A549 (cell line): ENCODE measurements at regions not wholly inside any gene's neighbourhood (a gene's known extent, or its start where the extent isn't known, plus 50 kb on each side); places are given as distances from the start of the nearest gene placed in this dataset.

Source experiments
- ATAC-seq, 2 experiments: fragments of 200-7000 bp in 1 of 2; fragments of >200 bp in 1 of 2; cut with Nextera tagmentation in 1 of 2; cut with Tn5 transposase in 1 of 2; 3 replicates each; pipeline versions ENCODE4 v1.8.0 to v1.9.1; 2018 to 2020; ENCODE audit warnings: mild to moderate bottlenecking in 1 of 2, moderate library complexity in 1 of 2
- CTCF ChIA-PET: fragments of 300-600 bp; sonication (Branson Sonifier 250); formaldehyde crosslinking; extraction: SDS; loops from one replicate; lab custom pipeline; 2021; ENCODE audit warnings: antibody characterized with exemption, inconsistent platforms; lab: Yijun Ruan, JAX
- POLR2A ChIA-PET: fragments of 350-600 bp; formaldehyde crosslinking; extraction: SDS; loops from one replicate; lab custom pipeline; 2021; ENCODE audit warnings: antibody characterized with exemption, inconsistent platforms; lab: Yijun Ruan, JAX
- DNase-seq, 2 experiments: peaks; one replicate each; pipeline versions ENCODE4 v3.0.0 to v3.0.0-alpha.2; 2011 to 2016; ENCODE audit warnings: low read depth in 1 of 2, low spot score in 1 of 2
- FAIRE-seq: peaks from 2 replicates; lab custom pipeline; 2011; peaks lifted over from hg19 to GRCh38; lab: Jason Lieb, UNC
- H3K27ac ChIP-seq, 2 experiments: fragments of >200 bp; sonication (Bioruptor Twin); formaldehyde crosslinking; 3 replicates each; pipeline ENCODE4 v1.5.1; 2016 to 2017
- H3K4me1 ChIP-seq: fragments of >200 bp; sonication (Bioruptor Twin); formaldehyde crosslinking; 3 replicates; pipeline ENCODE4 v1.6.1; 2016
- H3K4me2 ChIP-seq: fragments of >200 bp; sonication (Bioruptor Twin); formaldehyde crosslinking; 3 replicates; pipeline ENCODE4 v1.6.1; 2016
- H3K4me3 ChIP-seq: fragments of >200 bp; sonication (Bioruptor Twin); formaldehyde crosslinking; 3 replicates; pipeline ENCODE4 v1.5.1; 2016
- H3K9me3 ChIP-seq: fragments of >200 bp; sonication (Bioruptor Twin); formaldehyde crosslinking; 3 replicates; pipeline ENCODE4 v1.6.1; 2016
- BHLHE40 ChIP-seq: IDR thresholded peaks from 2 replicates; pipeline ENCODE4 v1.6.1; 2012; ENCODE audit warnings: low read depth, low read length, inconsistent platforms
- CBX2 ChIP-seq: fragments of 200-600 bp; sonication (generic); IDR thresholded peaks from 2 replicates; pipeline ENCODE4 v1.6.1; 2016; ENCODE audit warnings: low read depth, mild to moderate bottlenecking, borderline replicate concordance
- CTCF ChIP-seq: fragments of >200 bp; sonication (Bioruptor Twin); formaldehyde crosslinking; IDR thresholded peaks from 3 replicates; pipeline ENCODE4 v1.5.1; 2016
- EHF ChIP-seq: fragments of 250-450 bp; sonication (Bioruptor Pico); IDR thresholded peaks from 2 replicates; pipeline ENCODE4 v1.5.0; 2020; ENCODE audit warnings: mild to moderate bottlenecking
- EP300 ChIP-seq, 2 experiments: fragments of >200 bp; sonication (Bioruptor Twin); formaldehyde crosslinking; IDR thresholded peaks; 2 replicates in 1 of 2; 3 replicates in 1 of 2; pipeline ENCODE4 v1.6.1; 2016 to 2017
- ESRRA ChIP-seq: fragments of 150-350 bp; IDR thresholded peaks from 2 replicates; pipeline ENCODE4 v1.6.1; 2014; ENCODE audit warnings: mild to moderate bottlenecking, low read length, borderline replicate concordance
- FOSB ChIP-seq: fragments of 250-450 bp; sonication (Bioruptor Pico); IDR thresholded peaks from 2 replicates; pipeline ENCODE4 v1.5.0; 2020; ENCODE audit warnings: mild to moderate bottlenecking, moderate library complexity
- FOSL2 ChIP-seq, 2 experiments: fragments of 450-650 bp in 1 of 2; fragments of >200 bp in 1 of 2; sonication (Bioruptor Twin) in 1 of 2; formaldehyde crosslinking; IDR thresholded peaks; 2 replicates each; pipeline versions ENCODE4 v1.5.0 to v1.6.1; 2016 to 2020; ENCODE audit warnings: mild to moderate bottlenecking in 1 of 2, moderate library complexity in 1 of 2
- HEYL ChIP-seq: fragments of 250-450 bp; sonication (Bioruptor Pico); IDR thresholded peaks from 2 replicates; pipeline ENCODE4 v1.8.0; 2021; ENCODE audit warnings: mild to moderate bottlenecking, moderate library complexity
- HMGXB4 ChIP-seq: fragments of 250-450 bp; sonication (Bioruptor Pico); IDR thresholded peaks from 2 replicates; pipeline ENCODE4 v1.5.0; 2021; ENCODE audit warnings: mild to moderate bottlenecking, moderate library complexity, borderline replicate concordance
- MAFK ChIP-seq: fragments of 450-650 bp; IDR thresholded peaks from 2 replicates; pipeline ENCODE4 v1.6.1; 2014; ENCODE audit not compliant: partially characterized antibody
- MAX ChIP-seq: IDR thresholded peaks from 2 replicates; pipeline ENCODE4 v1.6.1; 2012
- MYC ChIP-seq: IDR thresholded peaks from 2 replicates; pipeline ENCODE4 v1.6.1; 2012; ENCODE audit warnings: mild to moderate bottlenecking, inconsistent platforms, low read length, improper control_type of control experiment, borderline replicate concordance
- NFE2L2 ChIP-seq: fragments of 150-350 bp; conservative IDR thresholded peaks from 2 replicates; pipeline ENCODE4 v1.6.1; 2014; ENCODE audit warnings: low read length
- NPAS2 ChIP-seq: fragments of 250-450 bp; sonication (Bioruptor Pico); IDR thresholded peaks from 2 replicates; pipeline ENCODE4 v1.8.0; 2022; ENCODE audit warnings: mild to moderate bottlenecking, moderate library complexity, borderline replicate concordance
- NR3C1 ChIP-seq: fragments of >200 bp; sonication (Bioruptor Twin); formaldehyde crosslinking; IDR thresholded peaks from 3 replicates; pipeline ENCODE4 v1.6.1; 2017
- PHF8 ChIP-seq: fragments of 200-600 bp; sonication (generic); IDR thresholded peaks from 2 replicates; pipeline ENCODE4 v1.6.1; 2016; ENCODE audit warnings: low read depth, mild to moderate bottlenecking, antibody characterized with exemption, moderate library complexity, borderline replicate concordance
- POLR2A ChIP-seq: IDR thresholded peaks from 2 replicates; pipeline ENCODE4 v1.6.1; 2012; ENCODE audit warnings: mild to moderate bottlenecking, low read length
- POLR2AphosphoS2 ChIP-seq: conservative IDR thresholded peaks from 2 replicates; pipeline ENCODE4 v1.6.1; 2012; ENCODE audit warnings: low read length, improper control_type of control experiment, inconsistent platforms
- RAD21 ChIP-seq, 2 experiments: fragments of >200 bp in 1 of 2; sonication (Bioruptor Twin) in 1 of 2; formaldehyde crosslinking in 1 of 2; IDR thresholded peaks in 1 of 2; conservative IDR thresholded peaks in 1 of 2; 2 replicates in 1 of 2; 3 replicates in 1 of 2; pipeline ENCODE4 v1.6.1; 2012 to 2018; ENCODE audit warnings: inconsistent platforms in 1 of 2
- RARB ChIP-seq: fragments of 250-450 bp; sonication (Bioruptor Pico); IDR thresholded peaks from 2 replicates; pipeline ENCODE4 v1.8.0; 2021; ENCODE audit warnings: mild to moderate bottlenecking, moderate library complexity
- RFX5 ChIP-seq: fragments of 450-650 bp; IDR thresholded peaks from 2 replicates; pipeline ENCODE4 v1.7.1; 2014; ENCODE audit warnings: antibody characterized with exemption, mild to moderate bottlenecking, moderate library complexity
- SMC3 ChIP-seq: fragments of >200 bp; sonication (Bioruptor Twin); formaldehyde crosslinking; IDR thresholded peaks from 3 replicates; pipeline ENCODE4 v1.6.1; 2018; ENCODE audit warnings: inconsistent platforms
- SREBF2 ChIP-seq: fragments of 450-650 bp; IDR thresholded peaks from 2 replicates; pipeline ENCODE4 v1.6.1; 2014; ENCODE audit warnings: mild to moderate bottlenecking, moderate library complexity
- TFCP2L1 ChIP-seq: fragments of 250-450 bp; sonication (Bioruptor Pico); IDR thresholded peaks from 2 replicates; pipeline ENCODE4 v1.5.0; 2021; ENCODE audit warnings: mild to moderate bottlenecking
- TP53 ChIP-seq: fragments of 250-450 bp; sonication (Bioruptor Pico); IDR thresholded peaks from 2 replicates; pipeline ENCODE4 v1.5.0; 2021; ENCODE audit warnings: mild to moderate bottlenecking, moderate library complexity
- ZC3H11A ChIP-seq: fragments of 450-650 bp; IDR thresholded peaks from 2 replicates; pipeline ENCODE4 v1.6.1; 2014; ENCODE audit warnings: antibody characterized with exemption, mild to moderate bottlenecking
- ZFP36 ChIP-seq: fragments of 450-650 bp; IDR thresholded peaks from 2 replicates; pipeline ENCODE4 v1.6.1; 2014; ENCODE audit warnings: borderline replicate concordance; ENCODE audit not compliant: partially characterized antibody
- ZNF302 ChIP-seq: fragments of 250-450 bp; sonication (Bioruptor Pico); IDR thresholded peaks from 2 replicates; pipeline ENCODE4 v1.9.0; 2021; ENCODE audit warnings: inconsistent platforms, mild to moderate bottlenecking, moderate library complexity
- WGBS: methylation state at CpG from one replicate; pipeline ENCODE4 v1.1.6; 2017; ENCODE audit errors: missing lambda C conversion rate; 5-methylcytosine and 5-hydroxymethylcytosine counted together

GRCh38 chr4:22962295-22962694 is 269.6 kb downstream of the GBA3 start:
- WGBS: 12% methylated on average over 4 of the region's 4 CpGs
- FAIRE-seq (no peak), ATAC-seq (no peak), DNase-seq (peak in 1 of 2 experiments; percentile 6)
- CTCF ChIA-PET: no interaction called here
- POLR2A ChIA-PET: no interaction called here
- Histone ChIP-seq H3K9me3 (no peaks in the 10 kb centered on the region), H3K4me1 (no peaks in the 10 kb centered on the region), H3K27ac (no peak overlapping the region), H3K4me2 (no peak overlapping the region), H3K4me3 (no peak overlapping the region)
- peak; percentile 30 to 42; a peak in 2 of 5 replicates for TF ChIP-seq RAD21 (conservative IDR thresholded peaks at IDR 0.05 in 1 of 2, IDR thresholded peaks at IDR 0.05 in 1 of 2)
- no peak for TF ChIP-seq MAX
- peak; percentile 27; the same call in 1 of the 3 replicates for TF ChIP-seq SMC3
- peak; percentile 23; the same call in 1 of the 3 replicates for TF ChIP-seq CTCF

GRCh38 chr4:22959483-22959882 is 266.7 kb downstream of the GBA3 start:
- Histone ChIP-seq H3K4me1 (no peaks in the 10 kb centered on the region), H3K4me2 (no peak overlapping the region), H3K4me3 (no peak overlapping the region), H3K9me3 (no peaks in the 10 kb centered on the region), H3K27ac (no peak overlapping the region)
- WGBS: 52% methylated on average over 3 of the region's 3 CpGs
- ATAC-seq (no peak), DNase-seq (no peak), FAIRE-seq (no peak)
- POLR2A ChIA-PET: no interaction called here
- CTCF ChIA-PET: no interaction called here
- peak; percentile 57 for TF ChIP-seq MAFK
- TF ChIP-seq FOSB: no peak
- TF ChIP-seq EHF (CRISPR knock-in tag): no peak

GRCh38 chr4:22957774-22958309 is 265.1 kb downstream of the GBA3 start:
- FAIRE-seq (no peak), ATAC-seq (no peak), DNase-seq (no peak)
- Histone ChIP-seq H3K9me3 (no peaks in the 10 kb centered on the region), H3K4me3 (no peak overlapping the region), H3K4me1 (no peaks in the 10 kb centered on the region), H3K27ac (no peak overlapping the region), H3K4me2 (no peak overlapping the region)
- TF ChIP-seq EP300 (IDR thresholded peaks at IDR 0.05) (no peak), TP53 (no peak), NR3C1 (no peak), NFE2L2 (no peak), POLR2A (no peak), MYC (no peak), MAFK (no peak), EHF (CRISPR knock-in tag) (no peak), ZNF302 (no peak)
- 9% methylated on average over 1 of the region's 1 CpG for WGBS
- POLR2A ChIA-PET: no interaction called here
- CTCF ChIA-PET: no interaction called here

- ATAC-seq (no peak), DNase-seq (no peak), FAIRE-seq (no peak)
- TF ChIP-seq RFX5 (no peak), NR3C1 (no peak), POLR2AphosphoS2 (no peak), ZFP36 (no peak), ESRRA (no peak), TFCP2L1 (CRISPR knock-in tag) (no peak), MAFK (no peak), HMGXB4 (CRISPR knock-in tag) (no peak), PHF8 (no peak), ZC3H11A (no peak), CBX2 (no peak), SMC3 (no peak), RARB (no peak), BHLHE40 (no peak), NPAS2 (CRISPR knock-in tag) (no peak), FOSL2 (IDR thresholded peaks at IDR 0.05) (no peak), FOSL2 (CRISPR knock-in tag; IDR thresholded peaks at IDR 0.05) (no peak), SREBF2 (no peak), HEYL (CRISPR knock-in tag) (no peak)
- H3K27ac ChIP-seq: no peak overlapping the region
- H3K4me2 ChIP-seq: no peak overlapping the region
- no peaks in the 10 kb centered on the region for H3K4me1 ChIP-seq
- H3K4me3 ChIP-seq: no peak overlapping the region
- POLR2A ChIA-PET: no interaction called here
- CTCF ChIA-PET: no interaction called here
- WGBS: 49% methylated on average over 6 of the region's 6 CpGs
- no peaks in the 10 kb centered on the region for H3K9me3 ChIP-seq
These were observed 256.6 kb downstream of the GBA3 start for GRCh38 chr4:22949161-22949855.
